ENCODE measurements at regions not wholly inside any gene's neighbourhood (a gene's known extent, or its start where the extent isn't known, plus 50 kb on each side); places are given as distances from the start of the nearest gene placed in this dataset.

- H3K14ac ChIP-seq (ENCODE audit: insufficient read depth, low read length) = no peak overlapping the region
- no peak overlapping the region for H2AK5ac ChIP-seq (ENCODE audit: insufficient read length, low read length)
- no peaks in the 10 kb centered on the region for H3K79me2 ChIP-seq (ENCODE audit: insufficient read depth, low read length)
- no peaks in the 10 kb centered on the region for H3K79me1 ChIP-seq (ENCODE audit: insufficient read depth, low read depth, low read length, poor library complexity, severe bottlenecking)
- H2AFZ ChIP-seq (ENCODE audit: low read length) = no peak overlapping the region
- no peak for TF ChIP-seq CTCF (conservative IDR thresholded peaks at IDR 0.05)
- no peaks in the 10 kb centered on the region for H4K20me1 ChIP-seq (ENCODE audit: control insufficient read depth, insufficient read depth, insufficient read length)
- no peak overlapping the region for H4K91ac ChIP-seq (ENCODE audit: insufficient read length, low read depth, low read length)
- no CpG with 5 or more reads among the region's 2 CpGs for WGBS (ENCODE audit: extremely low coverage, insufficient read length, low lambda C conversion rate)
- H3K9me3 ChIP-seq (ENCODE audit: control insufficient read depth, low read depth, low read length) = no peaks in the 10 kb centered on the region
- H3K23ac ChIP-seq (ENCODE audit: insufficient read length, low read depth, low read length) = no peak overlapping the region
- peaks cover 3 to 11% of the 10 kb centered on the region in 2 experiments; a peak in 3 of 4 replicates for H3K4me1 Mint-ChIP-seq
- no peak overlapping the region for H4K8ac ChIP-seq (replicated peaks; ENCODE audit: insufficient read length, low read depth, low read length)
- no peak overlapping the region for H3K27ac ChIP-seq (ENCODE audit: insufficient read length, low read depth, low read length)
- no peak overlapping the region for H3K4me2 ChIP-seq (ENCODE audit: insufficient read depth, insufficient read length, low read length)
- no peak overlapping the region for H2BK20ac ChIP-seq (ENCODE audit: low read depth, low read length, poor library complexity, severe bottlenecking)
- peaks cover 0 to 7% of the 10 kb centered on the region in 2 experiments; a peak in 2 of 5 replicates for H3K9me3 Mint-ChIP-seq
- H3K56ac ChIP-seq (ENCODE audit: insufficient read length, low read depth, low read length) = no peak overlapping the region
- H3K18ac ChIP-seq (ENCODE audit: insufficient read length, low read depth, low read length) = no peak overlapping the region
- H2BK120ac ChIP-seq (ENCODE audit: low read depth, low read length, poor library complexity, severe bottlenecking) = no peak overlapping the region
- H3K4ac ChIP-seq (ENCODE audit: low read depth, low read length) = no peak overlapping the region
- H3K4me3 Mint-ChIP-seq = no peak overlapping the region
- H2BK12ac ChIP-seq (ENCODE audit: insufficient read length, low read depth, low read length) = no peak overlapping the region
- H4K5ac ChIP-seq (ENCODE audit: insufficient read length, low read depth, low read length) = no peak overlapping the region
- no peak for DNase-seq
- H3K4me1 ChIP-seq (ENCODE audit: insufficient read depth, low read length) = no peaks in the 10 kb centered on the region
- no peaks in the 10 kb centered on the region for H3K23me2 ChIP-seq (ENCODE audit: insufficient read length, low read depth, low read length, poor library complexity, severe bottlenecking)
- H3K36me3 Mint-ChIP-seq (ENCODE audit: insufficient read depth in 1 of 3, low read depth in 3 of 3) = peaks cover 0 to 9% (median 4%) of the 10 kb centered on the region in 3 experiments; a peak in 3 of 7 replicates
- H2BK5ac ChIP-seq (ENCODE audit: insufficient read length, low read length) = no peak overlapping the region
- H3K9ac ChIP-seq (ENCODE audit: extremely low read depth, insufficient read length, low read length) = no peak overlapping the region
- H2BK15ac ChIP-seq (ENCODE audit: low read depth, low read length) = no peak overlapping the region
- no peaks in the 10 kb centered on the region for H3K27me3 Mint-ChIP-seq (ENCODE audit: low read depth)
- no peaks in the 10 kb centered on the region for H3K27me3 ChIP-seq (ENCODE audit: insufficient read depth, low read length)
- H3T11ph ChIP-seq (ENCODE audit: low read length) = no peak overlapping the region
- no peak overlapping the region for H3K27ac Mint-ChIP-seq
These were observed 500.4 kb upstream of the ERCC4 start for GRCh38 chr16:13419589-13419988.
